ENCODE measurements at regions not wholly inside any gene's neighbourhood (a gene's known extent, or its start where the extent isn't known, plus 50 kb on each side); places are given as distances from the start of the nearest gene placed in this dataset.
A peak's percentile ranks its signal among the peaks of the same experiment; 100 is the strongest.

DNA sequence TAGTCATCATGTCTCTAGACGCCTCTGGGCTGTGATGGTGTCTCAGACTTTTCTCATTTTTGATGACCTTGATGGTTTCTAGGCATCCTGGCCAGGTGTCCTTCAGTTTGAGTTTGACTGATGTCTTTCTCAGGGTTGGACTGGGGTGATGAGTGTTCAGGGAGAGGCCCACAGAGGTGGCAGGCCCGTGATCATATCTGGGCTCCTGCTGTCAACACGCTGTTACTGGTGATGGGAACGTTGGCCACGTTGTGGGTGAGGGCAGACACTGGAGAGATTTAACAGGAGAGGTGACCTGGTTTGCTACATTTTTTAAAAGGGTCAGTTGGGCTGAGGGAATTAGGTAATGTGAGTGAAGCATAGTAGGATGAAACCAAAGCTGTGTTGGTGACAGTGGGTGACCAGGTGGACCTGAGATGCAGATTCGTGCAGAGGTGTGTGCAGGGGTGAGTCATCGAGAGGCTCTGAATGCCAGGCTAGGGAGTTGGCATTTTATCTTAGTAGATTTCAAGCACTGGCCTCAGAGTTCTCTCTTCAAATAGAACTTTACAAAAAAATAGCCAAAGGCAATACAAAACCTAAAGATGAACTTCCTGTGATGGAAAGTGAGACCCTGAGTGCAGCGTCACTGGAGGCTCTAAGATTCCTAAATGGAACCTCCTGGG is 174.1 kb downstream of the CDH26 start:
- no peak for DNase-seq

DNA sequence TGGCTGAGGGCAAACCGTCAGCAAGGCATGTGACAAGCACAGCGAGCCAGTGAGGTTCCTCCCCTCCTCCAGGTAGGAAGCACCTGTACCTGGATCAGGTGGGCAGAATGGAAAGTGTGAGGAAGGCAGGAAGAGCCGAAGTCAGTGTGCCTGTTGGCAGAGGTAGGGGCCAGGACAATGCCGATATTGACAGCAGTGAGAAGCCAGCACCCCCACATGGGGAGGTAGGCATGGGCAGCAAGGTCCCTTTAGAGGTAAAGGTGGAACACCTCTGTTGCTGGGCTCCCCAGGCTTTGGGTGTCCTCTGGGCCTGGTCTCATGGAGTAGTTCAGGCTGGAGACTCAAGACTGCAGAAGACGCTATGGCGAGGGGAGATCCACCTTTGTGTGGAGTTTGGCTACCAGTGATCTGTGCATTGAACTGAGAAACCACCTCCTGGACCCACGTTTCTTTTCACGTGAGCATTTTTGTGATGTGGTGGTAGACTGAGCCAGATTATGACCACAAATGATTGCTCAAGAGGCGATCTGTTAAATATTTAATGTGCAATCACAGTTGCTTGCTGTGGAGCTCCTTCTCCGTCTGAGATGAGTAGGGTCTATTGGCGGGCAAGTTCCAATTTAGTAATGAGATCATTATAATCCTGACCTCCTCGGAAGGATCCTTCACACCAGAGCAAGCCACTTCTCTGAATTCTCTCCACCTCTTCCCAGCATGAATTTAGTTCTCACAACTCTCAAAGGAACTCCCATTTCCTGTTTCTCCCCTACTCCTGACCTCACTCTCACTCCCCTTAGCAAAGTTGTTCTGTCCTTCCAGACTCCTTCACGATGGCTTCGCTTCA is 174.8 kb downstream of the CDH26 start:
- DNase-seq: no peak

- no peak for DNase-seq
Measured at GRCh38 chr20:60135276-60135675, 177.1 kb downstream of the CDH26 start.

DNA sequence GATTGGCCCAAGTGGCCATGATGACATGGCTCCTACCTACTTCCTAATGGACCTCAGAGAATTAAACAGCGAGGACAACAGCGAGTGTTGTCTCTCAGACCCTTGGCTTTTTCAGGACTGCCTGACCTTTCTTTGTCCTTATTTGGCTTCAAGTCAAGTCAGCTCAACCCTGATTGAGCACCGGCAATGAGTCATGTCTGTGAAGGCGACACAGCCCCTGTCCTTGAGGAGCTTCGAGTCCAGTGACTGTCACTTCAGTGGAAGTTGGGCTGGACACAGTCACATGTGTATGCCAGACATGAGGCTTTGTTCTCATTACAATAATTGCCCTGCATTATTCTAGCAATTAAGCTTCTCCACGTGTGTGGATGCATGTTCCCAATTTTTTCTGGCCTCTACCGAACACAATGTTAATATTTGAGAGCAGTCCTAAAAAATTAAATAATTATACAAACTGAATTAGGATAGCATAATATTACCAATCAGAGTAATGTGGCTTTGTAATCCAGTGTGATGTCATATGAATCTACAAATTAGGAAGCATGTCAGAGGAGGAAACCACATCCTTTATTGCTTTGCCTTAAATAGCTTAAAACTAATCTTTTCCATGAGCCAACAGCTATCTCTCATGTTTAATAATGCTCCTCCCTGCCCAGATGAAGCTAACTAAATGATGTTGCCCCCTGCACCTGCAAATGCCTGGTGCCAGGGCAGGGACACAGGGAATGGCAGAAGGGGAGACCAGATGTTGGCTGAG is 178.6 kb downstream of the CDH26 start:
- no peak for DNase-seq

- peak; percentile 40 for DNase-seq
Measured at GRCh38 chr20:60137657-60138245, 179.5 kb downstream of the CDH26 start.

GRCh38 chr20:60138256-60139220 is 180.3 kb downstream of the CDH26 start:
- peak; percentile 56 for DNase-seq

DNA sequence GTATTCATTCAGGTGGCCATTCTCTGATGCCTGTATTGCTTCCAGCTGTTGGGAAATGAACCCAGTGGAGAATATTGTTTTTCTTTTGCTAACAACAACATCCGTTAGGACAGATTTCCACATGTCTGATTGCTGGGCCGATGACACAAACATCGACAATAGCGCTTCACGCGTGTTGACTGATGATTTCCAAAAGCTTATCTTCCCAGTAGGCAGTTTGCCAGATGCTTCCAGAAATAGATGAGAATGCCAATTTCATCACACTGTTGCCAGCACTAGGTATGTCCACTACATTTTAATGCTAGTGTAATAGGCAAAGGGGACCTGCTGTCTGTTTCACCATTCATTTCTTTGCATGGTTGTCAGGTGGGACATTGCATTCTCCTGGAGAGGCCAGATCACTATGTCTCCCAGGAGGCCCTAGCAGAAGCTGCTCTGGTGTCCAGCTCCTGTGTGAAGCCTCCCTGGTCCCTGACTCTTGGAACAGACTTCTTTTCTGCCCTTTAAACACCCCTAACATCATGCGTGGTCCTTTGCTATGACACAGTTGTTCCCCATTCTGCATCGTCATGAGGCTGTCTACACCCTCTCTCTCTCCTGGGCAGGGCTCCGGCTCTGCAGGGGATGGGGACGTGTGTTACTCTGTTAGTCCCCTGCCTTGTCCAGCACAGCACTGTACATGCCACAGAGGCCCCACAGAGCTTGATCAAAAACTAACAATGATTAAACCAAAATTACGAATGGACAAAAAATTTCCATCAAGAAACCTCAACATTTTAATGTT is 181.6 kb downstream of the CDH26 start:
- no peak for DNase-seq

GRCh38 chr20:60142587-60142986 is 184.4 kb downstream of the CDH26 start:
- DNase-seq: no peak

- DNase-seq: no peak
Measured at GRCh38 chr20:60143261-60143842, 185.1 kb downstream of the CDH26 start.

DNA sequence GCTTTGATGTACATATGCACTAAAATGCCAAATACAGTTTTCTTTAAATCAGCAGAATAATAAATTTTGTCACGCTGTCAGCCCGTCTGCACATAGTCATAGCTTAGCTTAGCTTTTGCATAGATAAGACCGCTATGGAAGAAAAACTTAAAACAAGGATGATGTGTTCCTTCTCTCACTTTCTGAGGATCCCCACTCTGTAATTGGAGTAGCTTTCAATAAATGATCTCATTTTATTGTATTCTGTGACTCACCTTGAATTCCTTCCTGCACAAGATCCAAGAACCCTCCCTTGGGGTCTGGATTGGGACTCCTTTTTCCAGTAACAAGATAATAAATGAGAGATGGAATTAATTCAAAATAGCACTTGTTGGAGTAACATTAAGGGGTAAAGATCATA is 186.2 kb downstream of the CDH26 start:
- no peak for DNase-seq

DNA sequence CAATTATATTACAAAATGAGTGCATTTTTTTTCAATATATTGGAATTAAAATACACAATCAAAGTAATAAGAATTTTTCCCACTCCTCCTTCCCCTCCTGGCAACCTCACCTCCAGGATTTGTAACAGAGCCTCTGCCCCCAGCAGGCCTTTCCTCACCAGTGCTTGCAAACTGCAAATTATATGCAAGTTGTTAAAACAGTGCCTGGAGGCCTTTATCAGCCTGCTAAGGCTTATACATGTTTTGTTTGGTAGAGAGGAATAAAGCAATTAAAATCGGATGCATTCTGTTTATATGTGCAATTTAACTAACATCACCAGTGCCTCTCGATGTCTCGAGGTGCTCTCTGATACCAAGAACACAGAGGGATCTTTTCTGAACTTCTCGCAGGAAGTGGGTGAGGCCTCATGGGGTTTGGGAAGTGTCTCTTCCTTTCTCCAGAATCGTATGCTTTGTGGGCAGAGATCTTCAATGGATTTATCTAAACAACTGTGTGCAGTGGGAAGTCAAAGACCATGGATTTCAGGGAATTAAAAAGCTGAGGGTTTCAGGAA is 186.8 kb downstream of the CDH26 start:
- no peak for DNase-seq

DNA sequence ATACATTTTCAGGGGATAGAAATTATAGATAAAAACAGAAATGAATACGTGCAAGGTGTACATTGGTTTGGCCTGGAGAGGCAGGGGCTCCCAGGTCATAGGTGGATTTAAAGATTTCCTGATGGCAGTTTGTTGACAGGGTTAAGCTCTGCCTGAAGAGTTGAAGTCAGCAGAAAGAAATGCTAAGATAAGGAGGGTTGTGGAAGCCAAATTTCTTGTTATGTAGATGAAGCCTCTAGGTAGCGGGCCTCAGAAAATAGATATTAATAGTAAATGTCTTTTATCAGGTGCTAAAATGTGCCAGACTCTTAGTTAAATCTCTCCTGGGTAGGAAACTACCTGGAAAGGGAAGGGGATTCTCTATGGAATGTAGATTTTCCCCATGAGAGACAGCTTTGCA is 188.8 kb downstream of the CDH26 start:
- DNase-seq: no peak

DNA sequence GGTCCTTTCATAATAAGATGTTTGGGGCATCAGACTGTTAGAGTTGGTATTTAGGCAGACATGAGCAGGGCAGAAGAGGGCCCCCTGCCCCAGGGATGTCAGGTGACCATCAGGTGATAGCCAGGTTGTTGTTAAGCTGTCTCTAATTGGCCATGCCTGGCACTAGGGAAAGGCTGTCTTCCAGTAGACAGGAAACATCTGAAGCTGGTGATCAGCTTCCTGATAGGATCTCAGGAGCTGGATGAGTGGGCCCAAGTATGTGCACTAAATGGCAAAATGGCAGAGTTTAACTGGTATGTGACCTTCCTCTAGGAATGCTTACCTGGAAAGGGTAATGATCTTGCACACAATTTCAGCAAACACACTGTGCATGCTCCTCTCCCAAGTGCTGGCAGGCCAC is 190.7 kb downstream of the CDH26 start:
- DNase-seq: no peak

GRCh38 chr20:60152792-60153191 is 194.6 kb downstream of the CDH26 start:
- peak; percentile 73 for DNase-seq

DNA sequence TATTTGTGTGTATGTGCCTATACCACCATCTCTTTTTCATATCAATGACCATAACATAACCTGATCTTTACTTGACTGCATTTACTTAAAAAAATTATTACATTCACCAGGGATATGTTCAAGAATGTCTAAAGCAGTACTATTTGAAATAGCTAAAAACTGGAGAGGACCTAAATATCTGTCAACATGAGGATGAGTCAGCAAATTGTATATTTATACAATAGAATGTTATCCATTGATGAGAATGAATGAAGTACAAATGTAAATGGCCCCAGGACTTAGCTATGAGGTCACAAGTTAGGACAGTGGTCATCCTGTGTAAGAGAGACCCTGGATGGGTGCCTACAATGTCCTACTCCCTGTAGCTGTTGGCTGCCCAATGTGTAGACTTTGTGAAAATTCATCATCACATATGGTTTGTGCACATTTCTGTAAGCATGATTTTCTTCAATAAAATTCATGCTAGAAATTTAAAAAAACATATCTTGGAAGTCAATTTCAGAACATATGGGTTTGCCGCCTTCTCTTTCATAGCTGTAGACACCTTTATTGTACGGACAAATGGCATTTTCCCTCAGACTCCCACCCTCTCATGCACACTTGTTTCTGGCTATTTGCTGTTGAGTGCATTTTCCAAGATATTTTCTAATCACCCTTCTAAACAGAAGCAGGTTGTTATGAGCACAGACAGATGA is 202.4 kb downstream of the CDH26 start:
- DNase-seq: no peak

- DNase-seq: no peak
Measured at GRCh38 chr20:60167812-60168211, 209.6 kb downstream of the CDH26 start.

- DNase-seq: no peak
Measured at GRCh38 chr20:60168963-60169362, 210.7 kb downstream of the CDH26 start.

DNA sequence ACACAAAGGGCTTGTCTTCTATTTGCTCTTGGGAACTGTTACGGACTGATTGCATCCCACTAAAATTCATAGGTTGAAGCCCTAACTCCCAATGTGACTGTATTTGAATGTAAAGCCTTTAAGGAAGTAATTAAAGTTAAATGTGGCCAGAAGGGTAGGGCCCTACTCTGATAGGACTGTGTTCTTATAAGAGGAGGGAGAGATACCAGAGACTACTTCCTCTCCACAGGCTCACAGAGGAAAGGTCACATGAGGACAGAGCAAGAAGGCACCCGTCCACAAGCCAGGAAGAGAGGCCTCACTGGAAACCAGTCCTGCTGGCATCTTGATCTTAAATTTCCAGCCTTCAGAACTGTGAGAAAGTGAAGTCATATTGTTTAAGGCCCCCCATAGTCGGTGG is 211.9 kb downstream of the CDH26 start:
- no peak for DNase-seq

DNA sequence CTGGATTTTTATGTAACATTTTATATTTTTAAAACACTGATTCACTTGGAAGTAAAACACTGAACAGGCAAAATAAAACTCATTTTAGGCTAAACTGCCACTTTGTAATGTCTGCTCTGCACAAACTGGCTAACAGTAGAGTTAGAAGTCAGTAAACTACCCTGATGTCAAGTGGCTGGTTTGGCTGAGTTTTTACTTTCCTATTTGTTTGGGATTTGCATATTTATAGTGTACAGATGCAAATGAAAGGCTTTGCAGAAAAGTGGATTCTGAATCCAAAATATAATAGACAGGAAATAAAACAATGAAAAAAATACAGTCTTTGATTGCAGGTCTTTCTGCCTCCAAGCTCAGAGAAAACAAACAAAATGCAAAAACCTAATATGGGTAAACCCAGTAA is 213.1 kb downstream of the CDH26 start:
- no peak for DNase-seq

DNA sequence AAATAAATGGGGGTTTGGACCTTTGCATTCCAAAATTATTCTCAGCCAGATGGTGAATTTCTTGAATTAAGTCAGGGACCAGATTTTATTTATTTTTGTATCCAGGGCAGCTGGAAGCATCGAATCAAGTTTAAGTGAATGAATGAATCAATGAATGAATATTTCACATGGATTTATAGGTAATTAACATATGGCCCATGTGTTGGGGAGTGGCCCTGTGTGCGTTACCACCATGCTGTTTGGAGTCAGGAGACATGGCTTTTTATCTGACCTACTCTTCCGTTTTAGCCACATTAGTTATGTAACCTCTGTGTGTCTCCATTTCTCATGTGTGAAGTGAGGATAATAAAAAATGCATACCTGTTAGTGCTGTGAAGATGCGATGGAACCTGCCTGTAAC is 213.5 kb downstream of the CDH26 start:
- no peak for DNase-seq

All from DMS79 treated with DMSO at 0.1 percent for 48 hours (cell line).